ENCODE measurements at regions not wholly inside any gene's neighbourhood (a gene's known extent, or its start where the extent isn't known, plus 50 kb on each side); places are given as distances from the start of the nearest gene placed in this dataset.

DNA sequence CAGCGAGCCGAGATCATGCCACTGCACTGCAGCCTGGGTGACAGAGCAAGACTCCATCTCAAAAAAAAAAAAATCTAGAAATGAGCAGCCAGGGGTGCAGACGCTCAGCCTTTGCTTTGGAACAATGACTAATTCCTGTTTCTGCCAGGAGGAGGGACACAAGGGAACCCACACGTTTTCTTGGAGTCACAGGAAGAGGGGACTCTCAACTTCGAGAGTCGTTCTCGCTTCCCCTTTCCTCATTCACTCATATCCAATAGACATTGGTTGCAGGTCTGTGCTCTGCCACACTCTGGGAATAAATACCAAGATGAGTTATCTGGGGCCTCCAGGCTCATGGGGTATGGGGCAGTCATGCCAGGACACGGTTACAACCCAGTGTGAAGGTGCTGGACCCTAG, 91.5 kb upstream of the RREB1 start:
- TF ChIP-seq, protein P1, sequence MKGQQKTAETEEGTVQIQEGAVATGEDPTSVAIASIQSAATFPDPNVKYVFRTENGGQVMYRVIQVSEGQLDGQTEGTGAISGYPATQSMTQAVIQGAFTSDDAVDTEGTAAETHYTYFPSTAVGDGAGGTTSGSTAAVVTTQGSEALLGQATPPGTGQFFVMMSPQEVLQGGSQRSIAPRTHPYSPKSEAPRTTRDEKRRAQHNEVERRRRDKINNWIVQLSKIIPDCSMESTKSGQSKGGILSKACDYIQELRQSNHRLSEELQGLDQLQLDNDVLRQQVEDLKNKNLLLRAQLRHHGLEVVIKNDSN (IDR thresholded peaks at IDR 0.05): no peak
- TF ChIP-seq TCF12 (IDR thresholded peaks at IDR 0.05; ENCODE audit: low read depth): no peak
- TF ChIP-seq YY1 (IDR thresholded peaks at IDR 0.05; ENCODE audit: low read depth): no peak
- TF ChIP-seq NFIC (IDR thresholded peaks at IDR 0.05): no peak
- TF ChIP-seq ZBTB7A (IDR thresholded peaks at IDR 0.05; ENCODE audit: low read depth): no peak

DNA sequence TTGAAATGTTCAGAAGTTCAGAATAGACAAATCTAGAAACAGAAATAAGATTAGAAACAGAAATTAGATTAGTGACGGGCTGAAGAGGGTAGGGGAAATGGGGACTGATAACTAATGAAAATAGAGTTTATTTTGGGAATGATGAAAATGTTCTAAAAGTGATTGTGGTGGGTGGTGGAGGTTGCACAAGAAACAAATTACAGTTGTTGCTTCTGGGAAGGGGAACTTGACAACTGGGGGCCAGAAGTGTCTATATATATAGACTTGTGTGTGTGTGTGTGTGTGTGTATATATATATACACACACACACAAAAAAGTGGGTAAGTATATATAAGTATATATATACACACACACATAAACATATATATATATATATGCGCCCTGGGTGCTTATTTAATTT, 86.5 kb upstream of the RREB1 start:
- TF ChIP-seq, protein P2, sequence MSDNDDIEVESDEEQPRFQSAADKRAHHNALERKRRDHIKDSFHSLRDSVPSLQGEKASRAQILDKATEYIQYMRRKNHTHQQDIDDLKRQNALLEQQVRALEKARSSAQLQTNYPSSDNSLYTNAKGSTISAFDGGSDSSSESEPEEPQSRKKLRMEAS (IDR thresholded peaks at IDR 0.05): no peak
- TF ChIP-seq FOXM1 (IDR thresholded peaks at IDR 0.05; ENCODE audit: borderline replicate concordance, low read depth) (no peak), EP300 (IDR thresholded peaks at IDR 0.05; ENCODE audit: borderline replicate concordance) (no peak), CEBPB (IDR thresholded peaks at IDR 0.05) (no peak), CREB1 (IDR thresholded peaks at IDR 0.05; ENCODE audit: low read depth) (no peak), TCF12 (IDR thresholded peaks at IDR 0.05; ENCODE audit: low read depth) (no peak), ZBTB7A (IDR thresholded peaks at IDR 0.05; ENCODE audit: low read depth) (no peak), EGR1 (IDR thresholded peaks at IDR 0.05) (no peak), RAD21 (IDR thresholded peaks at IDR 0.05; ENCODE audit: low read depth) (no peak), YY1 (IDR thresholded peaks at IDR 0.05; ENCODE audit: low read depth) (no peak), TAF1 (IDR thresholded peaks at IDR 0.05; ENCODE audit: low read depth) (no peak), NFIC (IDR thresholded peaks at IDR 0.05) (no peak)
- TF ChIP-seq, protein P3, sequence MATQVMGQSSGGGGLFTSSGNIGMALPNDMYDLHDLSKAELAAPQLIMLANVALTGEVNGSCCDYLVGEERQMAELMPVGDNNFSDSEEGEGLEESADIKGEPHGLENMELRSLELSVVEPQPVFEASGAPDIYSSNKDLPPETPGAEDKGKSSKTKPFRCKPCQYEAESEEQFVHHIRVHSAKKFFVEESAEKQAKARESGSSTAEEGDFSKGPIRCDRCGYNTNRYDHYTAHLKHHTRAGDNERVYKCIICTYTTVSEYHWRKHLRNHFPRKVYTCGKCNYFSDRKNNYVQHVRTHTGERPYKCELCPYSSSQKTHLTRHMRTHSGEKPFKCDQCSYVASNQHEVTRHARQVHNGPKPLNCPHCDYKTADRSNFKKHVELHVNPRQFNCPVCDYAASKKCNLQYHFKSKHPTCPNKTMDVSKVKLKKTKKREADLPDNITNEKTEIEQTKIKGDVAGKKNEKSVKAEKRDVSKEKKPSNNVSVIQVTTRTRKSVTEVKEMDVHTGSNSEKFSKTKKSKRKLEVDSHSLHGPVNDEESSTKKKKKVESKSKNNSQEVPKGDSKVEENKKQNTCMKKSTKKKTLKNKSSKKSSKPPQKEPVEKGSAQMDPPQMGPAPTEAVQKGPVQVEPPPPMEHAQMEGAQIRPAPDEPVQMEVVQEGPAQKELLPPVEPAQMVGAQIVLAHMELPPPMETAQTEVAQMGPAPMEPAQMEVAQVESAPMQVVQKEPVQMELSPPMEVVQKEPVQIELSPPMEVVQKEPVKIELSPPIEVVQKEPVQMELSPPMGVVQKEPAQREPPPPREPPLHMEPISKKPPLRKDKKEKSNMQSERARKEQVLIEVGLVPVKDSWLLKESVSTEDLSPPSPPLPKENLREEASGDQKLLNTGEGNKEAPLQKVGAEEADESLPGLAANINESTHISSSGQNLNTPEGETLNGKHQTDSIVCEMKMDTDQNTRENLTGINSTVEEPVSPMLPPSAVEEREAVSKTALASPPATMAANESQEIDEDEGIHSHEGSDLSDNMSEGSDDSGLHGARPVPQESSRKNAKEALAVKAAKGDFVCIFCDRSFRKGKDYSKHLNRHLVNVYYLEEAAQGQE (IDR thresholded peaks at IDR 0.05; ENCODE audit: low read depth): no peak
- TF ChIP-seq, protein P1 (IDR thresholded peaks at IDR 0.05): no peak

DNA sequence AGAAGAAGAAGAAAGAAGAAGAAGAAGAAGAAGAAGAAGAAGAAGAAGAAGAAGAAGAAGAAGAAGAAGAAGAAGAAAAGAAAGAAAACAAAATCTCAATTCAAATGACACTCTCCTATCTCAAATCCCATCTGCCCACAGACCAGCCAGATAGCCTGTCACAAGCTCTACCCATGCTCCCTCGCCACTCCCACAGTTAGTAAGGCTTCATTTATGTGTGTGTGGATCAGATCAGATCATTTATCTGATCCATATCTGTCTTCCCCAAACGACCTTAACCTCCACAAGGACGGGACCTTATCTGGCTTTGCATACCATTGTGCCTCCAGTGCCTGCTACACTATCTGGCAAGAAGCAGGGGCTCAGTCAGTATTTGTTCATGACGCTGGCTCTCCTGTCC, 81.9 kb upstream of the RREB1 start:
- no peak for TF ChIP-seq RAD21 (IDR thresholded peaks at IDR 0.05; ENCODE audit: low read depth)
- TF ChIP-seq YY1 (IDR thresholded peaks at IDR 0.05; ENCODE audit: low read depth): no peak
- TF ChIP-seq, protein P1 (IDR thresholded peaks at IDR 0.05): no peak
- TF ChIP-seq TEAD4 (IDR thresholded peaks at IDR 0.05): no peak
- no peak for TF ChIP-seq CREB1 (IDR thresholded peaks at IDR 0.05; ENCODE audit: low read depth)
- TF ChIP-seq, protein P2 (IDR thresholded peaks at IDR 0.05): no peak
- TF ChIP-seq NFIC (IDR thresholded peaks at IDR 0.05): no peak
- TF ChIP-seq, protein P3 (IDR thresholded peaks at IDR 0.05; ENCODE audit: low read depth): no peak
- TF ChIP-seq CEBPB (IDR thresholded peaks at IDR 0.05): no peak
- TF ChIP-seq FOXM1 (IDR thresholded peaks at IDR 0.05; ENCODE audit: borderline replicate concordance, low read depth): no peak

DNA sequence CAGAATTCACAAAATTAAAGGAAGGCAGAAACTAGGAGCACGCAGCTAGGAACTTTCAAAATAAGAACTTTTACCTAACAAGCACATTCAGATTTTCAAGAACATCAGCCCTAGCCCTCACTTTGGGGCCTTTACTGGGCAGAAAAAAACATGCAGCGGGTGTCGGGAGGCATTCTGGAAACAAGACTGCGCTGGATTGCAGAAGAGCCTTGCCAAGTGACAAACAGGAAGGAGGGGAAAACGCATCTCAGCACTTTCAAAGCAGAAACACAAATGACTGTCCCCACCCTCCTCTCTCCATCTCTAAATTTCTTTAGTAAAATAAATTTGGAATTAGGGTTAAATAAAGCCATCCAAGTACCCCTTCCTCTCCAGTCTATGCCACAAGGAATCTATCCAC, 74.6 kb upstream of the RREB1 start:
- TF ChIP-seq, protein P3 (IDR thresholded peaks at IDR 0.05; ENCODE audit: low read depth): no peak
- TF ChIP-seq CREB1 (IDR thresholded peaks at IDR 0.05; ENCODE audit: low read depth) (no peak), FOXM1 (IDR thresholded peaks at IDR 0.05; ENCODE audit: borderline replicate concordance, low read depth) (no peak), EGR1 (IDR thresholded peaks at IDR 0.05) (no peak), ZBTB7A (IDR thresholded peaks at IDR 0.05; ENCODE audit: low read depth) (no peak), CEBPB (IDR thresholded peaks at IDR 0.05) (no peak), TEAD4 (IDR thresholded peaks at IDR 0.05) (no peak), RAD21 (IDR thresholded peaks at IDR 0.05; ENCODE audit: low read depth) (no peak), NFIC (IDR thresholded peaks at IDR 0.05) (no peak), YY1 (IDR thresholded peaks at IDR 0.05; ENCODE audit: low read depth) (no peak)
- TF ChIP-seq, protein P2 (IDR thresholded peaks at IDR 0.05): no peak

Data from Ishikawa (cell line).